ENCODE measurements at regions not wholly inside any gene's neighbourhood (a gene's known extent, or its start where the extent isn't known, plus 50 kb on each side); places are given as distances from the start of the nearest gene placed in this dataset.

- no peak overlapping the region for H3K4me2 ChIP-seq (ENCODE audit: extremely low read depth, insufficient read depth, low read length)
- TF ChIP-seq EZH2 (IDR thresholded peaks at IDR 0.05; ENCODE audit: low read length, missing control alignments) (no peak), CTCF (conservative IDR thresholded peaks at IDR 0.05 in 1 of 2, IDR thresholded peaks at IDR 0.05 in 1 of 2; ENCODE audit: low read depth in 1 of 2, low read length in 2 of 2) (no peak)
- H3K27ac ChIP-seq (ENCODE audit: insufficient read depth, low read length), result no peak overlapping the region
- H4K20me1 ChIP-seq (ENCODE audit: control insufficient read depth, extremely low read depth, insufficient read depth, low read length), result no peaks in the 10 kb centered on the region
- no peaks in the 10 kb centered on the region for H3K9me3 ChIP-seq (ENCODE audit: control insufficient read depth, insufficient read depth, low read depth, low read length)
- no peak for DNase-seq (ENCODE audit: low read depth in 2 of 2)
- no peaks in the 10 kb centered on the region for H3K27me3 ChIP-seq (ENCODE audit: control insufficient read depth, insufficient read depth, low read length)
- H3K4me1 ChIP-seq (ENCODE audit: control insufficient read depth, extremely low read depth, insufficient read depth, low read length), result no peaks in the 10 kb centered on the region
- no peak overlapping the region for H3K4me3 ChIP-seq (replicated peaks in 1 of 4; ENCODE audit: control extremely low read depth in 1 of 4, insufficient read depth in 1 of 4, low read depth in 3 of 4, low read length in 4 of 4)
- no peaks in the 10 kb centered on the region for H3K79me2 ChIP-seq (ENCODE audit: control insufficient read depth, insufficient read depth, low read length)
- H3K36me3 ChIP-seq (ENCODE audit: control insufficient read depth, insufficient read depth, low read length), result no peaks in the 10 kb centered on the region
- no peak overlapping the region for H2AFZ ChIP-seq (ENCODE audit: low read length)
- no peak overlapping the region for H3K9ac ChIP-seq (ENCODE audit: insufficient read depth, low read length)
These were observed 592.3 kb downstream of the SH2D4B start for GRCh38 chr10:81130014-81130413.

- TF ChIP-seq EZH2 (IDR thresholded peaks at IDR 0.05; ENCODE audit: low read length, missing control alignments), result no peak
- no peak for TF ChIP-seq CTCF (conservative IDR thresholded peaks at IDR 0.05 in 1 of 2, IDR thresholded peaks at IDR 0.05 in 1 of 2; ENCODE audit: low read depth in 1 of 2, low read length in 2 of 2)
- H3K9me3 ChIP-seq (ENCODE audit: control insufficient read depth, insufficient read depth, low read depth, low read length), result no peaks in the 10 kb centered on the region
- no peaks in the 10 kb centered on the region for H3K36me3 ChIP-seq (ENCODE audit: control insufficient read depth, insufficient read depth, low read length)
- no peak for DNase-seq (ENCODE audit: low read depth in 2 of 2)
- H3K4me3 ChIP-seq (replicated peaks in 1 of 4; ENCODE audit: control extremely low read depth in 1 of 4, insufficient read depth in 1 of 4, low read depth in 3 of 4, low read length in 4 of 4), result no peak overlapping the region
- no peaks in the 10 kb centered on the region for H4K20me1 ChIP-seq (ENCODE audit: control insufficient read depth, extremely low read depth, insufficient read depth, low read length)
- H3K9ac ChIP-seq (ENCODE audit: insufficient read depth, low read length), result no peak overlapping the region
- H3K79me2 ChIP-seq (ENCODE audit: control insufficient read depth, insufficient read depth, low read length), result no peaks in the 10 kb centered on the region
- no peaks in the 10 kb centered on the region for H3K27me3 ChIP-seq (ENCODE audit: control insufficient read depth, insufficient read depth, low read length)
- H3K27ac ChIP-seq (ENCODE audit: insufficient read depth, low read length), result no peak overlapping the region
- no peak overlapping the region for H3K4me2 ChIP-seq (ENCODE audit: extremely low read depth, insufficient read depth, low read length)
- no peaks in the 10 kb centered on the region for H3K4me1 ChIP-seq (ENCODE audit: control insufficient read depth, extremely low read depth, insufficient read depth, low read length)
- H2AFZ ChIP-seq (ENCODE audit: low read length), result no peak overlapping the region
These were observed 598.1 kb downstream of the SH2D4B start for GRCh38 chr10:81135851-81136250.

- no peak for DNase-seq (ENCODE audit: low read depth in 2 of 2)
- no peak overlapping the region for H3K27ac ChIP-seq (ENCODE audit: insufficient read depth, low read length)
- H3K4me2 ChIP-seq (ENCODE audit: extremely low read depth, insufficient read depth, low read length), result no peak overlapping the region
- H2AFZ ChIP-seq (ENCODE audit: low read length), result no peak overlapping the region
- H4K20me1 ChIP-seq (ENCODE audit: control insufficient read depth, extremely low read depth, insufficient read depth, low read length), result no peaks in the 10 kb centered on the region
- no peaks in the 10 kb centered on the region for H3K9me3 ChIP-seq (ENCODE audit: control insufficient read depth, insufficient read depth, low read depth, low read length)
- no peaks in the 10 kb centered on the region for H3K36me3 ChIP-seq (ENCODE audit: control insufficient read depth, insufficient read depth, low read length)
- no peaks in the 10 kb centered on the region for H3K79me2 ChIP-seq (ENCODE audit: control insufficient read depth, insufficient read depth, low read length)
- no peaks in the 10 kb centered on the region for H3K27me3 ChIP-seq (ENCODE audit: control insufficient read depth, insufficient read depth, low read length)
- H3K9ac ChIP-seq (ENCODE audit: insufficient read depth, low read length), result no peak overlapping the region
- H3K4me1 ChIP-seq (ENCODE audit: control insufficient read depth, extremely low read depth, insufficient read depth, low read length), result no peaks in the 10 kb centered on the region
- TF ChIP-seq CTCF (conservative IDR thresholded peaks at IDR 0.05 in 1 of 2, IDR thresholded peaks at IDR 0.05 in 1 of 2; ENCODE audit: low read depth in 1 of 2, low read length in 2 of 2), result no peak
- TF ChIP-seq EZH2 (IDR thresholded peaks at IDR 0.05; ENCODE audit: low read length, missing control alignments), result no peak
- no peak overlapping the region for H3K4me3 ChIP-seq (replicated peaks in 1 of 4; ENCODE audit: control extremely low read depth in 1 of 4, insufficient read depth in 1 of 4, low read depth in 3 of 4, low read length in 4 of 4)
These were observed 598.6 kb downstream of the SH2D4B start for GRCh38 chr10:81136261-81136660.

All from fibroblast of lung (primary cell).